ENCODE measurements at regions not wholly inside any gene's neighbourhood (a gene's known extent, or its start where the extent isn't known, plus 50 kb on each side); places are given as distances from the start of the nearest gene placed in this dataset.

DNA sequence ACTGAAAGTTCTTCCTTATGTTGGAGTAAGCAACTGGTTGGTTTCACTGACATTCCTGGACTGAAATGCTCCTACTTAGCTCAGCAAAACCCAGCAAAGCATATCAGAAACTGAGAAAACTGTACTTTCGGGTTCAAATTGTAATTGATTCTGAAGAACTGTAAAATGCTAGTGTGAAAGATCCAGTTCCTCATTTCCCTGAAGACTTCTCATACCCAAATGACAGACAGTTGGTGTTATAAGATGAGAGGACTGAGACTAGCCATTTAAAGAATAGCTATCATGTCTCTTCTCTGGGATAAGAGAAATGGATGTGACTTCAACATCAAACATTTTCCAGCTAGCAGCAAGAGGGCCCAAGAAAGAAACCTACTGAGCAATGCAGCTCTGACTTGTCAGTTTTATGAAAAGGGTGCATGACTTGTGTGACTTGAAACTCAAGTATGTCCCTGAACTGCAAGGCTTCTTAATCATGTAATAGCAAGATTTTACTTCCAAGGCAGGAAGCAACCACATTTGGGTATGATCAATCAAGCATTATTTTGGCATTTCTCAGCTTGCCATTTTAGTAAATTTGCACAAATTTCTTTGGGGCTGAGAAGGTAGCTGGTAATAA is 420.3 kb upstream of the MMADHC start:
- H3K27me3 ChIP-seq: no peaks in the 10 kb centered on the region
- DNase-seq (ENCODE audit: low read depth in 1 of 2, low spot score in 1 of 2): no peak
- H3K9me3 ChIP-seq (ENCODE audit: low read depth): no peaks in the 10 kb centered on the region

DNA sequence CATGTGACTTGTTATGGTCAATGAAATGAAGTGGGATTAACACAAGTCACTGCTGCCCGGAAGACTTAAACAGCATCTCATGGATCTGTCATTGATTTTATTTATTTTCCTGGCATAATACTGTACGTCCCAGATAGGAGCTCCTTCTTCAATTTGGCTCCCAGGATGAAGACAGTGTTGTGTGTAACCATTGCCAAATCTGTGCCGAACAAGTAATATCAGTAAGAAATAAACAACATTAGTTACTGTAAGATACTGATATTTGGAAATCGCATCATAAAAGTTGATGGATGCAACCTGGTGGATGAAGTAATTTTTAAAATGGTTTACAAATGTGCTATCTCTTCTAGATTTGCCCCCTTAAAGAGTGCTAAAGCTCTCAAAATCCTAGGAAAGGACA is 419.0 kb upstream of the MMADHC start:
- Histone ChIP-seq H3K4me3 (no peak overlapping the region), H3K36me3 (no peaks in the 10 kb centered on the region)
- TF ChIP-seq, protein P1, sequence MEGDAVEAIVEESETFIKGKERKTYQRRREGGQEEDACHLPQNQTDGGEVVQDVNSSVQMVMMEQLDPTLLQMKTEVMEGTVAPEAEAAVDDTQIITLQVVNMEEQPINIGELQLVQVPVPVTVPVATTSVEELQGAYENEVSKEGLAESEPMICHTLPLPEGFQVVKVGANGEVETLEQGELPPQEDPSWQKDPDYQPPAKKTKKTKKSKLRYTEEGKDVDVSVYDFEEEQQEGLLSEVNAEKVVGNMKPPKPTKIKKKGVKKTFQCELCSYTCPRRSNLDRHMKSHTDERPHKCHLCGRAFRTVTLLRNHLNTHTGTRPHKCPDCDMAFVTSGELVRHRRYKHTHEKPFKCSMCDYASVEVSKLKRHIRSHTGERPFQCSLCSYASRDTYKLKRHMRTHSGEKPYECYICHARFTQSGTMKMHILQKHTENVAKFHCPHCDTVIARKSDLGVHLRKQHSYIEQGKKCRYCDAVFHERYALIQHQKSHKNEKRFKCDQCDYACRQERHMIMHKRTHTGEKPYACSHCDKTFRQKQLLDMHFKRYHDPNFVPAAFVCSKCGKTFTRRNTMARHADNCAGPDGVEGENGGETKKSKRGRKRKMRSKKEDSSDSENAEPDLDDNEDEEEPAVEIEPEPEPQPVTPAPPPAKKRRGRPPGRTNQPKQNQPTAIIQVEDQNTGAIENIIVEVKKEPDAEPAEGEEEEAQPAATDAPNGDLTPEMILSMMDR (IDR thresholded peaks at IDR 0.05; ENCODE audit: low read depth, low read length): no peak

More for the DNA sequence above, 420.3 kb upstream of the MMADHC start:
- H3K4me3 ChIP-seq: no peak overlapping the region
- no peaks in the 10 kb centered on the region for H3K4me1 ChIP-seq (ENCODE audit: low read depth)
- TF ChIP-seq, protein P1 (IDR thresholded peaks at IDR 0.05; ENCODE audit: low read depth, low read length): no peak
- H3K27ac ChIP-seq: no peak overlapping the region
- no peaks in the 10 kb centered on the region for H3K36me3 ChIP-seq

DNA sequence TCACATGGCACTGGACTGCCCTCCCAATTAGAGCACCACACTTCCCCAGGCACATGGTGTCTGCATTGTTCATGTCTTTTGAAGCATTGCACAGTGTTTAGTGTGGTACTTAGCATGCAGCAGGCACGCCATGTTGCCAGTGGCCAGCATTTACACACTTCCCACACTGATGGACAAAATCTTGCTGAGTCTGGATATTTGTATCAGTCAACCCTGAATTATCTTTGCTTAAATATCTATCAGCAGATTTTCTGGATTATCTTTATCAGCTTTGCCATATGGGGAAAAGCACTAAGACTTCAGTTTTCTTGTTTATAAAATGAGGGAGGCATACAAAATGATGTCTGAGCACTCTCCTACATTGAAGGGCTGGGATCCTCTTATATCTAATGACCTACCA is 416.0 kb upstream of the MMADHC start:
- TF ChIP-seq, protein P1 (IDR thresholded peaks at IDR 0.05; ENCODE audit: low read depth, low read length): no peak

More for the DNA sequence above, 419.0 kb upstream of the MMADHC start:
- Histone ChIP-seq H3K9me3 (ENCODE audit: low read depth) (no peaks in the 10 kb centered on the region), H3K27ac (no peak overlapping the region), H3K27me3 (no peaks in the 10 kb centered on the region), H3K4me1 (ENCODE audit: low read depth) (no peaks in the 10 kb centered on the region)
- DNase-seq (ENCODE audit: low read depth in 1 of 2, low spot score in 1 of 2): no peak

DNA sequence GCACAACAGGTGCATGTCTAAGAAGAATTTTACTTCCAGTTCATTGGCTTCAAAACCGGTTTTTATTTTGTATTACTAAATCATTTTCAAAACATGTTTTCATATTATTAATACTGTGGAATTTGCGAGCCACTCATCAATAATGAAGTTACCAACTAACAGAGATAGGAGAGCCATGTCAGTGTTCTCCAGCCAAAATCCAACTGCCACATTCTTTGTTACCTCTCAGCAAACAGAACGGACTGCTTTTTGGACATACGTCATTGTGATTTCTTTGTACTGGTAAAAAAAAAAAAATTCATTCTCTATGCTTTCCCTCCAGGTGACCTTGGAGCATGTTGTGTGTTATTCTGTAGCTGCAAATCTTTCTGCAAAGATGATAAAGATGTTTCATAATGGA is 414.2 kb upstream of the MMADHC start:
- DNase-seq (ENCODE audit: low read depth in 1 of 2, low spot score in 1 of 2): no peak
- Histone ChIP-seq H3K4me1 (ENCODE audit: low read depth) (no peaks in the 10 kb centered on the region), H3K27ac (no peak overlapping the region), H3K36me3 (no peaks in the 10 kb centered on the region), H3K27me3 (no peaks in the 10 kb centered on the region), H3K4me3 (no peak overlapping the region), H3K9me3 (ENCODE audit: low read depth) (no peaks in the 10 kb centered on the region)
- TF ChIP-seq, protein P1 (IDR thresholded peaks at IDR 0.05; ENCODE audit: low read depth, low read length): no peak

More for the DNA sequence above, 416.0 kb upstream of the MMADHC start:
- no peaks in the 10 kb centered on the region for H3K9me3 ChIP-seq (ENCODE audit: low read depth)
- no peaks in the 10 kb centered on the region for H3K4me1 ChIP-seq (ENCODE audit: low read depth)
- H3K27ac ChIP-seq: no peak overlapping the region
- no peaks in the 10 kb centered on the region for H3K36me3 ChIP-seq
- H3K27me3 ChIP-seq: no peaks in the 10 kb centered on the region
- no peak overlapping the region for H3K4me3 ChIP-seq
- no peak for DNase-seq (ENCODE audit: low read depth in 1 of 2, low spot score in 1 of 2)

DNA sequence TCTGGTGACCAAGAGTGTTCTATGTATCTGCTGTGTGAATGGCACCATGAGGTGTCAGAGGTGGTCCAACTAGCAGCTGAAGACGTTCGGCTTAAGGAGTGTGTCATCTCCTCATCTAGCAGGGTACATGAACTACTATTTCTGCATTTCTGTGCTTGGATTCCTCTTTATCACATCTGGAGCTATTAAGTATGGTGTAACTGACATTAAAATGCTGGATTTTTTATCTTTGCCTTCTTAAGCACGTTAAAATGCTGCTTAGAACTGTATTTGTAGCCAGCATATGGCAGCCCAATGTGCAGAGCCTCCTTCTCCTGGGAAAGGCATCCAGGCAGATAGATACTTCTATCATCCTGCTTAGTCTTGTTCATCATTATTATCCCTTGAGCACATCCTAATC is 409.3 kb upstream of the MMADHC start:
- Histone ChIP-seq H3K9me3 (ENCODE audit: low read depth) (no peaks in the 10 kb centered on the region), H3K4me1 (ENCODE audit: low read depth) (no peaks in the 10 kb centered on the region), H3K27ac (no peak overlapping the region), H3K4me3 (no peak overlapping the region), H3K27me3 (no peaks in the 10 kb centered on the region), H3K36me3 (no peaks in the 10 kb centered on the region)
- DNase-seq (ENCODE audit: low read depth in 1 of 2, low spot score in 1 of 2): no peak
- TF ChIP-seq, protein P1 (IDR thresholded peaks at IDR 0.05; ENCODE audit: low read depth, low read length): no peak
